Hematopoietic multipotent progenitor cell treated with erythropoietin and hydrocortisone succinate and interleukin-3 and kit ligand, for 8 days (in vitro differentiated cells): ENCODE measurements at regions not wholly inside any gene's neighbourhood (a gene's known extent, or its start where the extent isn't known, plus 50 kb on each side); places are given as distances from the start of the nearest gene placed in this dataset.
A peak's percentile ranks its signal among the peaks of the same experiment; 100 is the strongest.
"Not testable (repeated sequence)": the region's sequence is repeated elsewhere in the genome, so short reads cannot be mapped to it uniquely, and the experiment has no call there.

Experiments used
- DNase-seq: peaks from one replicate; pipeline ENCODE4 v3.0.0-alpha.2; 2015

DNA sequence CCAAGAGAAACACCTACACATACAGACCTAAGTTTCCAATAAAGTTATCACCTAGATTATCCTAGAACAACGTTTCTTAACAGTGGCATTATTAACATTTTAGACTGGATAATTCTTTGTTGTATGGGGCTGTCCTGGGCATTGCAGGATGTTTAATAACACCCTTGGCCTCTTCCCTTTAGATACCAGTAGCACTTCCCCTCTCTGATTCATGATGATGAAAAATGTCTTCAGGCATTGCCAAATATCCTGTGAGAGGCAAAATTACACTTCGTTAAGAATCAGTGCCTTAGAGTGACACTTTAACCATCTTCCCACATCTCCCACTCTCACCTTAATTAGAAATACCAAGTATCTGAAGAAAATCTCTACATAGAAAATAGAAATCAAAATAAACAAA lies 352.6 kb downstream of the CGGBP1 start:
- DNase-seq, result no peak

DNA sequence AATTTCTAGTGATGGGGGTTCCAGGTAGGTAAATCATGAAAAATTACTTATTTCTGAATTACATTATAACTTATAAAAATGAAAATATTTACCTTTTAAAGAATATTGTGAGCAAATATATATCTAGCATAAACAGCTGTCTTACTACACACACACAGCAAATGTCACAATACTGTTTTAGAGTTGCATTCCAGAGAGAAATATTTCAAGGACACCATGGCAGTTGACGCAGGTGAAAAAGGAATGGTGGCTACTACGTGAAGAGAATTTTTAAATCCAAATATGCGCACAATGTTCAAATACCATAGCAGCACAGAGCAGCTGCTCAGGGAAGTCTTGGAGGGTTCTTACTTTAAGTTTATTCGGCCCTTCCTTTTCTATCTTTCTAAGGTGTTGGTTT lies 356.2 kb downstream of the CGGBP1 start:
- no peak for DNase-seq

DNA sequence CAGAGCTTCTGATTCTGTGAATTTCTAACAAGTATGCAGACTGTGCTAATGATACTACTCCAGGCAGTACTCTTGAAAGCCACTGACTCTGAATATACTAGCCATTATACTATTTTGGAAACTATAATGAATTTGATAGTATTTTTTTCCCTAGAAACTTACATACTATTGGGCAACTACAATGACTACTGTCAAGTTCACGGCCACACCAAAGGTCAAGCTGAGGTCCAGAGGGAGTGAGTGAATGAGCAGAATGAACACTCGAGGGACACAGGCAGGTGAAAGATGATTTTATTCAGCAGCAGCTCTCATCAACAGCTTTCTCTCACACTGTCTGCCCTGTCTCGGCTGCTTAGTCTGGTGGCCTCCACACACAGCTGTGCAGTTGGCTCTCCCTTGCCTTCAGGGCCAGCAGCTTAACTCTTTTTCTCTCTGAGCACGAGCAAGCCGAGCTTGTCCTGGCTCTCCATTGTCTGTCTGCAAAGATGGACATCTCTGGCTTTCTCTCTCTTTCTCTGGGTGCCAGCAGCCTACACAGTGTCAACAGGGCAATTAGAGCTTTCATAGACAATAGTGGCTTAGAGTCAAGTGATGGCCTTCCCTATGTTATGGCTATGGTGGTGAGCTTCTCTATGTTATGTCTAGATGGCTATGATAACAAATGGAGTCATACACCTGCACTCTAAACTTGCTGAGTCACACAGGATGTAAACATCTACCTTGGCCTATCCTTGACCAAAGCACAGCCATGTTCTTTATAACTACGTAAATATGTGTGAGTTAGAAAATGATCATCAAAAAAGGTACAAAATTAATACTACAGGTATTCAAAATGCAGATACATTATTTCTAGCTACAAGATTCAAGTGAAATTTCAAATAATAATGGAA lies 362.4 kb downstream of the CGGBP1 start:
- no peak for DNase-seq

DNA sequence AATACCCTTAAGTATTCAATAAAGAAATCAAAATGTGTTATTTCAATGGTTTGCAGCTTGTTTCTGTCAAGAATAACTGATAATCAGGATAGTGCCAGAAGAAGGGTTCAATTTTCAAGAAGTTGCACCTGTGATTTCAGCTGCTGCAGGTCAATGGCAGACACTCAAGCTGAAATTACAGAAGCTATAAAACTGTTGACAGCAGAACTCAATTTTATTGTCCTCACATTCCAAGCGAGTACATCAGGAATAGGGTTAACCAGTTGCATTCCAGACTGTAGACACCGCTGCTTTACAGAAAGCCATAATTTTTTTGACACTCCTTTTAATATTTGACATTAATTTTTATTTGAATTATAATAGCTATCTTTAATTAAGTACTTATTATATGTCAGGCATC lies 364.1 kb downstream of the CGGBP1 start:
- no peak for DNase-seq

DNA sequence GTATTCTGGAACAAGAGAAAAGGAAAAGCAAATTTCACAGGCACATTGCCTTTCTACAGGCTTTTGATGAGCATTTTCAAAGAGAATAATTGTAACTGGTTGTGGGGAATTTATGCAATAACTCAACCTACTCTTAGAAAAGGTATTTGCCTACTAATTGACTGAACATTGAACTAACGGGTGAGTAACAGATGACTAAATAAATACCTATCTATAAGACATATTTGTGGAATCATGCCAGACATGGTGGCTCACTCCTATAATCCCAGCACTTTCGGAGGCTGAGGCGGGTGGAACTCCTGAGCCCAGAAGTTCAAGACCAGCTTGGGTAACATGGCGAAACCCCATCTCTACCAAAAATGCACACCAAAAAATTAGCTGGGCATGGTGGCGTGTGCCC lies 367.7 kb downstream of the CGGBP1 start:
- no peak for DNase-seq

DNA sequence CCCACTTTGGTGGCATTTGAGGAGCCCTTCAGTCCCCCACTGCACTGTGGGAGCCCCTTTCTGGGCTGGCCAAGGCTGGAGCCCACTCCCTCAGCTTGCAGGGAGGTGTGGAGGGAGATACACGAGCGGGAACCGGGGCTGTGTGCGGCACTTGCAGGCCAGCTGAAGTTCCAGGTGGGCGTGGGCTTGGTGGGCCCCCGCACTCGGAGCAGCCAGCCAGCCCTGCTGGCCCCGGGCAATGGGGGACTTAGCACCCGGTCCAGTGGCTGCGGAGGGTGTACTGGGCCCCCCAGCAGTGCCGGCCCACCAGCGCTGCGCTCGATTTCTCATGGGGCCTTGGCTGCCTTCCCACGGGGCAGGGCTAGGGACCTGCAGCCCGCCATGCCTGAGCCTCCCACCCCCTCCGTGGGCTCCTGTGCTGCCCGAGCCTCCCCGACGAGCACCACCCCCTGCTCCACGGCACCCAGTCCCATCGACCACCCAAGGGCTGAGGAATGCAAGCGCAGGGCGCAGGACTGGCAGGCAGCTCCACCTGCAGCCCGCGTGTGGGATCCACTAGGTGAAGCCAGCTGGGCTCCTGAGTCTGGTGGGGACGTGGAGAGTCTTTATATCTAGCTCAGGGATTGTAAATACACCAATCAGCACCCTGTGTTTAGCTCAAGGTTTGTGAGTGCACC lies 379.7 kb downstream of the CGGBP1 start:
- not testable (repeated sequence) for DNase-seq

DNA sequence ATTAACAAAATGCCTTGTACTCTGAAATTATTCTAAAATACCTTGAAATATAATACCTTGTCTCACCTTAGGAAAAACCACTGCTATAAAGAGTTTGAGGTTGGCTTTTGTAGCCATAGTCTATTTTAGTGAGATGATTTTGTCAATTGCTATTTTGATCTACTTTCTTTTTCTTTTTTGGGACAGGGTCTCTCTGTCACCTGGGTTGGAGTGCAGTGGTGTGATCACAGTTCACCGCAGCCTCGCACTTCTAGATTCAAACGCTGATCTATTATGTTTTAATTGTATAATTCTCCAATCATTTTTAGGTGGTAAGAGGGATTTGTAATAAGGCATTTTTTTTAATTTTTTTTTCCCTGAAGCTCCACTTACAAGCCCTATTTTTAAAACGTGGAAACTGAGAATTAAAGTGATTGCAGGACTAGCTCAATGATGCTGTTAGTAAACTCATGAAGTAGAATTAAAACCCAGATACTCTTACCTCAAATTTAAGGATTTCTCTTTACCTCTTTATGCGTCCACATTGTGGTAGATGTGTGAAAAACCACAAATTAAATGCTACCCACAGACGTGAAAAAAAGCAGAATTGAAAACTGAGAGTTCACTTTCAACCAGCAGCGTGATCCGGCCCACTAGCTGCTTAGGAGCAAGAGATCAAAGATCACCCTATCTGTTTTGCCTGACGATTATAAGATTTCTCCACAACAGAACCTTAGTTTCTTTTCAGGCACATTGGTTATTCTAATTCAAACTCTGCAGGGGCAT lies 384.2 kb downstream of the CGGBP1 start:
- no peak for DNase-seq

DNA sequence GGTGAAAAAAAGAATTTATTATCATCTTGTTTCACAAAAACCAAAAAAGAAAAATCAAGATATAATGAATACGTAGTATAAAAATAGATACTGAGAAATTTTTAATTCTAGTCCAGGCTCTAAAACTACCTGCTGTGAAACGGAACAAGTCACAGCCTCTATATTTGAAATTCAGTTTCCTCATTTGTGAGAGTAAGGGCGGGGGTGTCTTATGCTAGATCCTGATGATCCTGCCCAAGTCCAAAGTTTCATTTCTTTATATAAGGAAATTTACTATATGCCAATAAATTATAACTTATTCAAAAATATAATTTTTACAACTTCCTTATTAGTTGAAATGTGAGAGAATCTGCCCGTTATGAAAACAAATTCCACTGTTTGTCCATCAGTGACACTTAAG lies 385.7 kb downstream of the CGGBP1 start:
- DNase-seq, result no peak

DNA sequence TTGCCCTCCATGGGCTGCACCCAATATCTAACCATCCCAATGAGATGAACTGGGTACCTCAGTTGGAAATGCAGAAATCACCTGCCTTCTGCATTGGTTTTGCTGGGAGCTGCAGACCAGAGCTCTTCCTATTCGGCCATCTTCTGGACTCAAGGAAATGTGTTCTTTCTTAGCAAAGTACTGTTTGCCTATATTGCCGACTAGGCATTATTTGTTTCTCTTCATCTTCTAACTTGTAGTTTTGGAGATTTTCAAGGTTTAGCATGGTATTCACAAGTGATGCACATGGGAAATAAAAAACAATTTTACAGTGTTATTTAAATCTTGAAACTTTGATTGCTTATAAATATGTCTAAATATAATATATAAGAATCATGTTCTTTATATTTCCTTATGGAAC lies 377.8 kb upstream of the POU1F1 start:
- DNase-seq, result no peak

DNA sequence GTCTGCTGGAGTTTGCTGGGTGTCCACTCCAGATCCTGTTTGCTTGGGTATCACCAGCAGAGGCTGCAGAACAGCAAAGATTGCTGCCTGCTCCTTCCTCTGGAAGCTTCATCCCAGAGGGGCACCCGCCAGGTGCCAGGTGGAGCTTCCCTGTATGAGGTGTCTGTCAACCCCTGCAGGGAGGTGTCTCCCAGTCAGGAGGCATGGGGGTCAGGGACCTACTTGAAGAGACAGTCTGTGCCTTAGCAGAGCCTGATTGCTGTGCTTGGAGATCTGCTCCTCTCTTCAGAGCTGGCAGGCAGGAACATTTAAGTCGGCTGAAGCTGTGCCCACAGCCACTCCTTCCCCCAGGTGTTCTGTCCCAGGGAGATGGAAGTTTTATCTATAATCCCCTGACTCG lies 376.8 kb upstream of the POU1F1 start:
- not testable (repeated sequence) for DNase-seq

DNA sequence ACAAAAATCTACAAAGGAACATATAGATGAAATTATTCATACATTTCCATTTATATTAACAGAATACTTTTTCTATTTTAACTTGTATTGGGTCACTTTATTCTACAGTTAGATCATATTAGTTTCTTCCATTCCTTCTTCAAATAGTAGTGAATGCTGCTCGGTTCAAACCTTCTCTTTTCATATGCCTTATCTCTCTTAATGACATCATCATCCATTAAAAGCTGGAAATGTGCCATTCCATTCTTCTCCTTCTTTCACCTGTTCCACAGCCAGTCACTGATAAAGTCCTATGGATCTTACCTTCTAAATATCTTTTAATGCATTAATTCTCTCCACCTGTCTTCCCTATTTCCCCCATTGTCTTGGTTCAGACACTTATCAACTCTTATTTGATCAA lies 358.0 kb upstream of the POU1F1 start:
- DNase-seq, result no peak

DNA sequence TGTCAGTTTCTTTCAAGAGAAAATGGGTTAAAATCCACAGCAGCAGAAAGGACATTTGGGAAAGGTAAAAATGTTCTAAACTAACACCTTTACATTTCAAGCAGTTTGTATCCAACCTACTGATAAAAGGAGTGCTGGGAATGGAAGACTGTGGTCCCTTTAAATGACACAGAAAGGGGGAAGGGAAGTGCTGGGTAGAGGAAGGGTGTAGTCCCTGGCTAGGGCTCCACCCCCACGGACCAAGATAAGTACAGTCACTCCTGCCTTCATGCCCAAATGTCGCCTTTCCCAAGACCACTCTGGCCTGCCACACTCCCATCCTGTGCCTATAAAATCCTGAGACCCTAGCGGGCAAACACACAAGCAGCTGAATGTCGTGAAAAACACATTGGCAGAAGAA lies 350.9 kb upstream of the POU1F1 start:
- DNase-seq, result peak; percentile 36

DNA sequence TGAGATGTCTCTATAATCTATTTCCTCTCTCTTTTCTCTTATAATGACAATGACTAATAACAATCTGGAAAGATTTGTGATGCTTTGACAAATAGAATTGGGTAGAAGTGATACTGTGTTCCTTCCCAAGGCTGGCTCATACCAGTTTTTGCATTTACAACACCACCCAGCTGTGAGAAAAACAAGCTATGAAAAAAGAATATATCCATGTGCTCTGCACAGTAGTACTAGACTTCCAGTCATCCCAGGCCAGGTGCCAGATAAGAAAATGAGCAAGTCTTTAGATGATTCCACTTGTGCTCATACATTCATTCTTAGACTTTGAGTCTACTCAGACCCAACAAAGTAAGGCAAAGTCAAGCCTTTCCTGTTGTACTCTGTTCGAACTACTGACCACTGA lies 350.2 kb upstream of the POU1F1 start:
- DNase-seq, result no peak

DNA sequence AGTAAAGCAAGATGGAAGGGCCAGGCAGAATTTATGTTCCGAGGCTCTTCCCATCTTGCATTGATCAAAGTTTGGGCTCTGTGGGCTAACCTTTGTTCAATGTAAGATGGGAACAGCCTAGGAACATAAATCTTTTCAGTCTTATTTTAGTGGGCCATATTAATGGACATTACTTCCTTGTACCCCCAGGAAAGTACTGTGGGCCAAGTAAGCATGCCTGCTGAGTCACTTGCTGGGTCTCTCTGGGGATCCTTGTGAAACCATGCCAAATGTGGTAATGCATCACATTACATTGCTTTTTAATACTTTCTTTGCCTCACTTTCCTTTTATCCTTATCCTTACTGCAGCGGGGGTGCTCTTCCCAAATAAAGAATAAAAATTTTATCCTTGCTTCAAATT lies 349.5 kb upstream of the POU1F1 start:
- DNase-seq, result no peak

DNA sequence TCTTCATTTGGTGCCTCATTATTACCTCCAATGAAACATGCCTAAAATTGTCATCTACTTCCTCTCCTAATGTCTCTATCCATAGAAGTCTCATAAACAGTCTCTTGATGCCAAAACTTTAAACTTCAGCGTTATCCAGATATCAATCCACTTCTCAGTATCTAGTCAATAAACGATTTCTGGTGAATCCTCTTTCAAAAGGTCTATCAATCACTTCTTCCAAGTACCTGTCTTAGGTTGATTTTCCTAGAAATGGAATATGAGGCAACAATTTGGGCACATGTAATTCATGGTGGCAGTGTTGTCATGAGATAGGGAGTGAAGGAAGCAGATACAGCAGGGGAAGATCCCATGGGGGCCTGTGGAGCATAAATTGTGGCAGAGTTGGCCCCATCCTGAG lies 348.5 kb upstream of the POU1F1 start:
- DNase-seq, result no peak

DNA sequence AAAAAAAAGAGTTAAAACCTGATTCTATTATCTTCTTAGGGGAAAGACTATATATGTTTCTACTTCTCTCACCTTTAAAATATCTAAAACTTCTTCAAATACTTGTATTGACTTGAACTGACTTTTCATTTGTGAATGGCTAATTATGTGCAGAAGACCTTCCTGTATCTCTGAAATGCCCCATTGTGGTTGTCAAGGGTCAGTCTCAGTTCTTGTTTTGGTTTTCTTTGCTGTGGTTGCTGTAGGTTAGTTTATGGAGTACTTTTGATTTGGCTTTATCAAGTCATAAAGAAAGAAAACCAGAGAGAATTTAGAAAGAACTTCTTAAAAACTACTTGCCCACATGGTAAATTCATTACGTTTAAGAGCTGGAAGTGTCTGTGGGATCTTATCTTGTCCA lies 345.3 kb upstream of the POU1F1 start:
- DNase-seq, result no peak

DNA sequence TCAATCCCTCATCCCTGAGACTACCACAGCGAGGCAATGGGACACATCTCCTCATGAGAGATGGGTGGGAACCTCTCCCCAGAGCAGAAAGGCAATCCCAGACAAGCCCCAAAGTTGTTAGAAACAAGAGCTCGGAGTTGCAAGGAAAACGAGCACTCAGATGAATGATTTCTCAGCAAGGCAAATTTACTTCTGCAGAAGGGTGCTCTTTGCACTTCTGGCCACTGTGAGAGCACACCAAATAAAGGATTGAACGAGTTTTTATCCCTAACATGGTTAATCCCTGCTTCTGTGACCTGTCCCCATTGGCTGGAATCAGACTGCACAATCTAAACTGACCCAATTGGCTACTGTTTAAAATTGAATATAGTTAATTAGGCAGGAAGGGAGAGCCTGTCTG lies 339.1 kb upstream of the POU1F1 start:
- DNase-seq, result no peak

DNA sequence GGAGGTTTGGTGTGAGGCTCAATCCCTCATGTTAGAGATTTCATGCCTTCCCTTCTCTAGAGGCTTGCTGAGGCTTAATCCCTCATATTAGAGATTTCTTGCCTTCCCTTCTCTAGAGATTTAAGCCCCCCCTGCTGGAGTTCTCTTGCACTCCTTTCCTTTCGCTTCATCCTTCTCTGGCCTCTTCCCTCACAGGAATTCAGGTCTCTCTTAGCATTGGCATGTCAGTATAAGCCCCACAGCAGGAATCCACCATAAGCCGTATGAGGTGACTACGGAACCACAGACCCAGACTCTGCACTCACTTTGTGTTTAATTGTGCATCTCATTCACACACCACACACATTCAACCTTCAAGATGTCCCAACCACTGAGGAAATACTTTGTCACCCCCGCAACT lies 338.6 kb upstream of the POU1F1 start:
- DNase-seq, result no peak

DNA sequence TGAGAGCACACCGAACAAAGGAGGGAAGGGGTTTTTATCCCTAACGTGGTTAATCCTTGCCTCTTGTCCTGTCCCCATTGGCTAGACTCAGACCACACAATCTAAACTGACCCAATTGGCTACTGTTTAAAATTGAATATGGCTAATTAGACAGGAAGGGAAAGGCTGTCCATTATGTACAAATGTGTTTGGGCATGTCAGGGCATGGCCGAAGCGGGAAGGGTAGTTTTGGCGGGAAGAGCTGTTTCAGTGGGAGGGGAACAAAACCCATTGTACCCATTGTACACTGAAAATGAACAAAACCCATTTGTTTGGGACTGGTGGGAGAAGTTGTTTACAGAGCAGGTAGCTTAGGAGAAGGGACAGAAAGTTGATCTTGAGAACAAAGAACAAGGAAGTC lies 330.9 kb upstream of the POU1F1 start:
- no peak for DNase-seq

DNA sequence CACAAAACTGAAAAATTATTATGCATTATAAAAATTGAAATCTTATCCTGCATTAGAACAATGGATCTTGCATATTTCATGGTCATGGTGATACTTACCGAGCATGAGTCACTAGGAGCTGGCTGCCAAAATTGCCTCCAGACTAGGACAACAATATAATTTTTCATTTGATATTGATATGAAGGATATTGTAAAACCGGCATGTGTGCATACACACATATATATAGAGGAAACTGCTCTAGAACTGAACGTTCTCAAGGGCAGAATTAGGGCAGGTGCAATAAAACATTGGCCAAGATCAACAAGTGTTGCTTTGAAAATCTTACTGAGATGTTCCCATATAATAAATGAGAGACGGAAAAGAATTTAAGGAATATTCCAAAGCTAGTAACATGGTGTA lies 319.4 kb upstream of the POU1F1 start:
- DNase-seq, result no peak

DNA sequence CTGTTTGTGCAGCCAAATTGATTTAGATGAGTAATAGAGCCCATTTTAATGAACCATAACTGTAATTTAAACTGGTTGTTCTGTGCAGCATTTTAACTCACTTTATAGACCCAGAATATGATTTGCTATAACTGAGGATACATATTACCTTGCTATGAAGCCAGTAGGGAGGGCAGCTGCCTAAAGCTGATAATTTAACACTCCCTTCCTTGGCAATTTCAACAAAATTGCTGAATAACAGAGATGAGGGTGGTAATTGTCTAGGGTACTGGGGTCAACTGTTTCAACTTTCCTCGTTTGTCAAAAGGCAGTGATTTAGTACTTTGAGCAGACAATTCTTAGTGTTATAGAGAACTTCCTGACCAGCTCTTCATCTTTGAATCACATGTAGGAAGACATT lies 304.9 kb upstream of the POU1F1 start:
- DNase-seq, result no peak

DNA sequence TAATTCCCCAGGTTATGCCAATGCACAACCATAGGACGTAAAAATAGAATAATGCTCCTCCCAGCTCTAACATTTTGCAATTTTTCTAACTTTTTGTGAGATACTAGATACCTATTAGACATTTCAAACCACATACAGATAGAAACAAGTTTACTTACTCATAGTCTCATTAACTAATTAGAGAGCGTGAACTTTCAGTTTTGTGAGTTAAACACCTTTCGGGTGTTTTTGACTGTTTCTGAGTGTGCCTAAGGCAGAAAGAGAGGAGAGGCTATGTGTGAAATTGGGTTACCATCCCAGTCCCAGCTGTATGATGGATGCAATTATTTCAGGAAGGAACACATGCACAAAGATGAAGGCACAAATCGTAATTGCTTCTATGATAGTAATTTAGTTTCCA lies 300.4 kb upstream of the POU1F1 start:
- DNase-seq, result no peak

DNA sequence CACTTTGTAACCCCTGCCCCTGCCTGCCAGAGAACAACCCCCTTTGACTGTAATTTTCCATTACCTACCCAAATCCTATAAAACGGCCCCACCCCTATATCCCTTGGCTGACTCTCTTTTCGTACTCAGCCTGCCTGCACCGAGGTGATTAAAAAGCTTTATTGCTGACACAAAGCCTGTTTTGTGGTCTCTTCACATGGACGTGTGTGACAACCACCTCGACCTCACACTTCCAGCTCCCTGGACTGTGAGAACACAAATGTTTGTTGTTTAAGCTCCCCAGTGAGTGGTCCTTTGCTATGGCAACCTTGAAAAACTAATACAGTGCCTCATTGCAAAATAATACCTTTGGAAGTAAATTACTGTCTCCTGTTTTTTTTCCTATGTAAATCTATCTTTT lies 299.2 kb upstream of the POU1F1 start:
- DNase-seq, result no peak

DNA sequence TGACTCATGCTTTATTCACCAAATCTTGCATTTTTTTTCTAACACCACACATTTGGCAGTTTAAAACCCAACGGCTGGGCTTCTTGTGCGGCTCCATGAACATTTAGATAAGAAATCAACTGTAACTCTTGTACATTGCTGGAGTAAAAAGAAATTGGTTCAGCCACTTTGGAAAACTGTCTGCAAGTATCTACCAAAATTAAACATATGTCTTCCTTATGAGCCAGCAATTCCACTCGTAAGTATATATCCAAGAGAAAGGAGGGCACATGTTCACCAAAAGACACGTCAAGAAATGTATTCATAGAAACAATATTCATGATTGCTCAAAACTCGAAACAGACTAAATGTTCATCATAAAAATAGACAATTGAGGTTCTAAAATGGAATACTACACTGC lies 291.9 kb upstream of the POU1F1 start:
- DNase-seq, result no peak
